ENCODE measurements at regions not wholly inside any gene's neighbourhood (a gene's known extent, or its start where the extent isn't known, plus 50 kb on each side); places are given as distances from the start of the nearest gene placed in this dataset.

GRCh38 chr5:121525706-121526105 lies 326.0 kb upstream of the FTMT start:
- H2BK120ac ChIP-seq (ENCODE audit: low read depth, low read length), result no peak overlapping the region
- DNase-seq (no peak), ATAC-seq (ENCODE audit: low read depth) (no peak)
- no peak overlapping the region for H2AFZ ChIP-seq (replicated peaks; ENCODE audit: low read length, poor library complexity)
- BruUV-seq (replicated peaks), result no TSS peak
- intact Hi-C loops (cut with micrococcal nuclease), result no loop called here
- H3K9me3 ChIP-seq (ENCODE audit: control insufficient read depth, insufficient read depth, low read length), result no peaks in the 10 kb centered on the region
- no peaks in the 10 kb centered on the region for H4K20me1 ChIP-seq (ENCODE audit: insufficient read depth, low read length)
- no peak overlapping the region for H2BK5ac ChIP-seq (ENCODE audit: low read depth, low read length, poor library complexity, severe bottlenecking)
- no peaks in the 10 kb centered on the region for H3K79me1 ChIP-seq (ENCODE audit: low read depth in 1 of 2, low read length in 2 of 2)
- H3K9me1 ChIP-seq (ENCODE audit: insufficient read depth, low read length), result no peaks in the 10 kb centered on the region
- no peaks in the 10 kb centered on the region for H3K27me3 ChIP-seq (ENCODE audit: control insufficient read depth, insufficient read depth, low read length)
- H2AK5ac ChIP-seq (ENCODE audit: low read depth, low read length), result no peak overlapping the region
- H2AK9ac ChIP-seq (replicated peaks; ENCODE audit: low read depth, low read length, poor library complexity), result no peak overlapping the region
- no peak overlapping the region for H3K27ac ChIP-seq (ENCODE audit: insufficient read depth, low read length)
- H3K18ac ChIP-seq (ENCODE audit: low read depth, low read length), result no peak overlapping the region
- H4K8ac ChIP-seq (ENCODE audit: low read depth in 2 of 2, low read length in 2 of 2), result no peak overlapping the region
- H4K91ac ChIP-seq (ENCODE audit: insufficient read depth, low read depth, low read length), result no peak overlapping the region
- no peak overlapping the region for H3K4me2 ChIP-seq (ENCODE audit: low read depth, low read length)
- H3K4me1 ChIP-seq (ENCODE audit: control insufficient read depth, insufficient read depth, low read length), result no peaks in the 10 kb centered on the region
- H2BK20ac ChIP-seq (ENCODE audit: low read depth, low read length), result no peak overlapping the region
- TF ChIP-seq SMC3 (IDR thresholded peaks at IDR 0.05; ENCODE audit: low read depth, low read length), result no peak
- no peak for TF ChIP-seq MAFK (IDR thresholded peaks at IDR 0.05; ENCODE audit: low read depth, low read length)
- TF ChIP-seq RAD21 (IDR thresholded peaks at IDR 0.05; ENCODE audit: low read length), result no peak
- no peak for TF ChIP-seq FOS (IDR thresholded peaks at IDR 0.05; ENCODE audit: low read depth, low read length)
- no peak for TF ChIP-seq RFX5 (IDR thresholded peaks at IDR 0.05; ENCODE audit: low read depth, low read length)
- TF ChIP-seq NFE2L2 (IDR thresholded peaks at IDR 0.05; ENCODE audit: low read depth, low read length), result no peak
- TF ChIP-seq CHD1 (IDR thresholded peaks at IDR 0.05; ENCODE audit: low read depth, low read length), result no peak
- no peak for TF ChIP-seq RCOR1 (IDR thresholded peaks at IDR 0.05; ENCODE audit: insufficient replicate concordance, low read length)
- no peak for TF ChIP-seq CEBPB (IDR thresholded peaks at IDR 0.05; ENCODE audit: low read depth, low read length)
- TF ChIP-seq USF2 (IDR thresholded peaks at IDR 0.05; ENCODE audit: low read depth, low read length), result no peak
- TF ChIP-seq MXI1 (IDR thresholded peaks at IDR 0.05; ENCODE audit: borderline replicate concordance, low read depth, low read length), result no peak
- no peak for TF ChIP-seq CTCF (conservative IDR thresholded peaks at IDR 0.05; ENCODE audit: low read depth, low read length)
- no peak for TF ChIP-seq MAZ (IDR thresholded peaks at IDR 0.05; ENCODE audit: borderline replicate concordance, low read depth, low read length)
- no peak for TF ChIP-seq BHLHE40 (IDR thresholded peaks at IDR 0.05; ENCODE audit: low read depth, low read length)
- TF ChIP-seq ELK1 (IDR thresholded peaks at IDR 0.05; ENCODE audit: borderline replicate concordance, low read depth, low read length), result no peak
- no peak for TF ChIP-seq POLR2A (IDR thresholded peaks at IDR 0.05; ENCODE audit: low read depth, low read length)
- in situ Hi-C loops (cut with MboI; ENCODE audit: low sequenced_read_pairs), result no loop called here
- no peak overlapping the region for H3K9ac ChIP-seq (ENCODE audit: low read depth, low read length)
- no peak overlapping the region for H3K23ac ChIP-seq (ENCODE audit: low read depth, low read length)
- dilution Hi-C loops (cut with HindIII; ENCODE audit: low sequenced_read_pairs, unreplicated experiment), result no loop called here
- CTCF ChIA-PET, result no interaction called here
- POLR2A ChIA-PET (ENCODE audit: unreplicated experiment), result no interaction called here
- no CpG with 5 or more reads among the region's 3 CpGs for WGBS, 2 experiments (ENCODE audit: extremely low coverage in 2 of 2, insufficient read length in 1 of 2)
- H3K14ac ChIP-seq (replicated peaks; ENCODE audit: low read depth, low read length), result no peak overlapping the region
- no peaks in the 10 kb centered on the region for H3K36me3 ChIP-seq (ENCODE audit: control insufficient read depth, insufficient read depth, low read length)
- H2BK15ac ChIP-seq (ENCODE audit: low read depth, low read length), result no peak overlapping the region
- no peak overlapping the region for H3K4ac ChIP-seq (ENCODE audit: low read depth, low read length)
- no peak overlapping the region for H3K56ac ChIP-seq (ENCODE audit: extremely low read depth, insufficient read depth, low read length)
- no peak overlapping the region for H4K5ac ChIP-seq (ENCODE audit: low read depth, low read length)
- no peak overlapping the region for H3K4me3 ChIP-seq (ENCODE audit: insufficient read depth, low read depth, low read length)

All from IMR-90 (cell line).